GM19467 (cell line): ENCODE measurements at regions not wholly inside any gene's neighbourhood (a gene's known extent, or its start where the extent isn't known, plus 50 kb on each side); places are given as distances from the start of the nearest gene placed in this dataset.

Experiments
- ATAC-seq: cut with Tn5 transposase; IDR thresholded peaks from one replicate; pipeline ENCODE4 v1.9.1; 2021; ENCODE audit warnings: mild to moderate bottlenecking, moderate library complexity; ENCODE audit not compliant: unreplicated experiment

DNA sequence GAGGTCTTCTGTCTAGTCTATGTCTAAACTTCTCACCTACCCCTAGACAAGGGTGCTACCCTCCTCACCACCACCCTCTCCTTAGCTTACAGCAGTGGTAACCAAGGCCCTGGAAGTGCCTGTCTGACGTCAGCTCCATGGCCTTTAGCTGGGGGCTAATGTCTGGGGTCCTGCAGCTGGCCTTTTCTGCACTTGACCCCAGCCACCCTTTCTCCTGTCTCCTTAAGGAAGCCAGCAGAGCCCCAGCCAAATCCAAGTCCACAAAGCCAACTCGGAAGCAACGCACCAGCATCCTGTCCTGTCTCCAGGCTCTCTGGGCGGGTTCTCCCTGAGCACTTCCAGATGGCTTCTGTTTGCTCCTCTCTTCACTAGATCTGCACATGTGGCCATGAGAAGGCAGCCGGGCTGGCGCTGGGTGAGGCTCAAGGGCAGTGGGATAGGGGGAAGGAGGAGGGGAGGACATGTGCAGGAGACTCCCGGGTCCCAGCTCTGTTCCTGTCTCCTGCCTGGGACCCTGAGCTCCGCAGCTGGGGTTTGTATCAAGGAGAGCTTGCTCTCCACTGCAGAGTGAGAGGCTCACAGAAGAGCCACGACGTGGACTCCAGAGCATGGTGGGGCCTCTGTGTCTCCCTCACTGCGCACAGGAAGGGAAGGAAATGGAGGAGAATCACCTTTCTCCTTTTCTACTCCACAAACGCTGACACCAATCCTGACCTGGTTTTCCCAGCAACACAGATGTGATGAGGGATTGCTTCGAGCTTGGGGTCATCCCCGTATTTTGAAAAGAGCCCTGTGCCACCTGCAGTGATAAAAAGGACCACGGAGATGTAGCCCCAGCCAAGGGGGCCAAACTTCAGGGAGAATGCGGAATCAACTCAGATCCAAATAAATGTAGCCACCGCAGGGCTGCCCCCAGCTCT lies 204.2 kb downstream of the USP12 start:
- no peak for ATAC-seq

DNA sequence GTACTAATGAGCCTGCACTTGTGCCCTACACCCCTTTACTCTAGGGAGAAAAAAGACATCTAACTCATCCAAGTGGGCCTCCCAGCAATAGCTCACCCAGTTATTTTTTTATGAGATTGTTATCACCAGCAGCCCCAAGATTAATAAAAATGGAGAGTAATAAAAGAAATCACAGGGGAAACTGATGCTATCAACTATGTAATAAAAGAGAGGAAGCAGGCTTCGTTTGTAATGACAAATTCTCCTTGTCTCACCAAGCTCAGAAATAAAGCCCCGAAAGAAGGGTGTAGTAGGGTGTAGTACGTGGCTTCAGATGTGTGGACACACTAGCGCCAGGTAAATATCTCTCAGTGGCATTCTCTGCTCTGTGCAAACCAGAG lies 204.9 kb downstream of the USP12 start:
- no peak for ATAC-seq

GRCh38 chr13:26965952-26966700 lies 205.5 kb downstream of the USP12 start:
- no peak for ATAC-seq

- ATAC-seq: no peak
Observed at GRCh38 chr13:26964278-26965250, 204.0 kb upstream of the GPR12 start.

- ATAC-seq: no peak
Observed at GRCh38 chr13:26962671-26963070, 202.1 kb upstream of the GPR12 start.

- ATAC-seq: no peak
Observed at GRCh38 chr13:26961890-26962615, 201.5 kb upstream of the GPR12 start.

- no peak for ATAC-seq
Observed at GRCh38 chr13:26957182-26957581, 196.6 kb upstream of the GPR12 start.

DNA sequence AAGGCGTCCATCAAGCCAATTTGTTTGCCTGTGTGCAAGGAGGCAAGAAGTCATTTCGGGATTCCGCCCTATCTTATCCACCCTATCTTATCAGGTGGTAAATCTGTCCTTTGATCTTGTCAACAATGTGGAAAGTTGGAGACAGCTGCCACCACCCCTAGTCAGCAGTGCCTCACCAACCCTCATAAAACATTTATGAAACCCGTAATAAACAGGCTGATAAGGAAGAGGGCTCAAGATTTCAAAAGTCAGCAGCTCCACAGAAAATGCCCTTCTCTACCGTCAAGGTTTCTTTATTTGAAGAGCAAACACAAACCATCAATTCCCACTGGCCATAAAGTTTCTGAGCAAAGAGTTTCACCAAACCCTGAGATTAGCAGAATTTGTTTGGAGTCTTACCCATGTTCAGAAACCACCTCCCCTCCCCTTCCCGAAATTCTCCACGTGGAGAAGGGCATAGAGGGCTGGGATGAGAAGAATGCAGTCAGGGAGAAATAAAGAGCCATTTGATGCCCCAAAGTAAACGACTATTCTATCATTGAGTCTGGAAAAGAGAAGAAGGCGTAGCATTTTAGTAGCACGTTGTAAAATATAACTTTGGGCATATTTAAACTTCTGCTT lies 196.0 kb upstream of the GPR12 start:
- no peak for ATAC-seq

GRCh38 chr13:26954976-26955375 lies 194.4 kb upstream of the GPR12 start:
- ATAC-seq: no peak

DNA sequence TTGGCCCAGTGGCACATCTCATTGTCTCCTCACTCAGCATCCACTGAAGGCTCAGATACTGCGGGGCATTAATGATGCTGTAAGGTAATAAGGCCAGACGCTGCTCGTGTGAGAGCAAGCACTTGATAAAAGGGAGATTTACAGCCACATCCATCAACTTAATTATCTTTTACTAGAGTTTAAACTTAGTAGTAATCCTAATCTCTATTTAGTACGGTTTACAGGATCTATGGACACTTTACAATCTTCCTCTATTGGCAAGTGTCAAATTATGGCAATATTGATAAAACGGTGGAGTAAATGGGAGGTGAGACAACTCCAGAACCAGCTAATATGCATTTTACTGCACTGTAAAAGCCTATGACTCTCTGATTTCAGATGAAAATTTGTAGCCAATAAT lies 192.7 kb upstream of the GPR12 start:
- ATAC-seq: no peak

DNA sequence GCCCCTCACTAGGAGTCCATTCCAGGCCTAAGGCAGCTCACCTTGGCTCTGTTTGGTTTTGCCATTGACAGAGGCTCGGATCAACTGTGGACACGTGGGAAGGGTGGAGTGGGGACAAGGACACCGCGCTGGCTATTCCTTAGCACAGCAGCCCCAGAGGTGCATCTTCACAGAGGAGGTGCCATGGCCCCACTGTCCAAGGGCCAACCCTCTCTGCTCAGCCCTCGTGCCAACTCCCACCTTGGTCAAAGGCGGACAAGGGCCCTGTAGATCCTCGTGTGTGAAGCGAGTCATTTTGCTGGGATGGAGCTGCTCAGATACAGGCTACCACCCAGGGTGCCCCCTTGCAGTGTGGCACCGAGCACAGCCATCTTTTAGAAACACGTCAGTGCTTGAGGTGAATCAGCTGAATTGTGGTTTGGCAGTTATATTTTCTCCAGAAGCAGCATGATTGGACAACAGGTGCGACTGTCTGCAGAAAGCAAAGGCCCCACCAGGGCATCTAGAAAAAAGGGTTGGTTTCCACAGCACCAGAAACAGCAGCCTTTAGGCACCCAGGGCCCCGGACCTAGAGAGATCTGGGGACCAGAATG lies 192.1 kb upstream of the GPR12 start:
- no peak for ATAC-seq

- no peak for ATAC-seq
Observed at GRCh38 chr13:26951581-26952177, 191.1 kb upstream of the GPR12 start.

DNA sequence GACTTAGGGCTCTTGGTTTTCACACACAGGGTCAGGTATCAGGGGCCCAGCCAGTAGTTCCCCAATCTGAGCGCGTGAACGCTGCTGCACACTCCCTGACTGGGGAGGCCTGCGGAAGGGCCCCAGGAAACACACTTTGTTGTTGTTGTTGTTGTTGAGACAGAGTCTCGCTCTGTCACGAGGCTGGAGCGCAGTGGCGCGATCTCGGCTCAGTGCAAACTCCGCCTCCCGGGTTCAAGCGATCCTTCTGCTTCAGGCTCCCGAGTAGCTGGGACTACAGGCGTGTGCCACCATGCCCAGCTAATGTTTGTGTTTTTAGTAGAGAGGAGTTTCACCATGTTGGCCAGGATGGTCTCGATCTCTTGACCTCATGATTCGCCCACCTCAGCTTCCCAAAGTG lies 190.4 kb upstream of the GPR12 start:
- ATAC-seq: no peak

- ATAC-seq: no peak
Observed at GRCh38 chr13:26950546-26950945, 190.0 kb upstream of the GPR12 start.

DNA sequence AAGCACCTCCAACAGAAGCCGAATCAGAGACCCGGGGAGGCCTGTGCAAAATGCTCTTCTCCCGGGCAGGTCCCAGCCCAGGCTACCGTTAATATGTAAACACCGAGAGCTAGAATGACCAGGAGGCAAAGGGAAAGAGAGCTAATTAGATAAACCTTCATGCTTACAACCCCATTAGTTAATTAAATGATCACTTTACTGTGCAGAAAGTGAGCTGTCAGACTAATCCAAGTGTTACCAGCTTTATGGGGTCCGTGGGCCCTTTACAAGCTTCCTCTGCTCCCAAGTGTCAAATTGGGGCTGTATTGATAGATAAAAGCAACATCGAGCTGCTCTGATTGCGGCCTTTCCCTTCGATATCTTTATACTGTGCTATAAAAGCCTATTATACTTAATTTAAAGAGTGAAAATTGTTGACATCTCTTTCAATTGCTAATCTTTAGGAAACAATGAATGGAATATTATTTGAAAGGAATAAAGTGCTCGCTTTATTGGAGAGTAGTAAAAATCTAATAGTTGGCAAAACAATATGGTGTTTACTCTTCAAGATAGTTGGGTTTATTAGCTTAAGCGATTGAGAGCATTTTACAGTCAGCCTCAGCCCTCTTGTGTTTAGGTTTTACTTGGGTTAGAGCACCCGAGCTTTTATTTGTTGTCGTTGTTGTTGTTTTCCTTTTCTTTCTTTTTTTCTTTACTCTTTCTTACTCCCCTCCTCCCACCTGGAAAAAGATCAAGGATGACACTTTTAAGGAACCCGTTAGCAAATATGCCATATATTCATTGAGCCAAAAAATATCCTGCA lies 189.3 kb upstream of the GPR12 start:
- ATAC-seq: no peak

GRCh38 chr13:26948353-26948752 lies 187.8 kb upstream of the GPR12 start:
- no peak for ATAC-seq

DNA sequence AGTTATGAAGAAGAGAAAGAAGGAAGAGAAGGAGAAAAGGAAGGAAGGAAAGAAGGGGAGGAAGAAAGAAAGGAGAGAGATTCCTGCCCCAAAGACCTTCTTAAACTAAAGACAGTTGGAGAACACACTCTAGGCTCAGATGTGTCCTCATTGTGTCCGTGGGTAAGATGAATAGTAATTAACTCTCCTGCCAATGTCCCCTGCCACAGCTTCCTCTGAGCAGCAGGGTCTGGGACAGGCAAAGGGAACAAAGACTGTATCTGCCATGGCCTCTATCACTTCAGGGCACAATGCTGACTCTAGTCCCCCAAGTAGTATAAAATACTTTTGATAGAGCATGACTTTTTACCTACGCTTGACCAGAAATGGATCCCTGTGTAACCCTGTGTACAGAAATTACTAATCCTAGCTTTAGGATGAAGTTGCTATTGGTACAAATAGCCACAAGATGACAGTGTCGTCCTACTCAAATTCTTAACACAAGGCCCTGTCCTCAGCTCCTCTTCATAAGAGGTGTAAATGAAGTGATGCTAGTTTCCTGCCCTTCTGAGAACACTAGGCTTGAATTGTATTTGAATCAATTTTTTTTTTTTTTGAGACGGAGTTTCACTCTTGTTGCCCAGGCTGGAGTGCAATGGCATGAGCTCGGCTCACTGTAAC lies 186.2 kb upstream of the GPR12 start:
- ATAC-seq: no peak

DNA sequence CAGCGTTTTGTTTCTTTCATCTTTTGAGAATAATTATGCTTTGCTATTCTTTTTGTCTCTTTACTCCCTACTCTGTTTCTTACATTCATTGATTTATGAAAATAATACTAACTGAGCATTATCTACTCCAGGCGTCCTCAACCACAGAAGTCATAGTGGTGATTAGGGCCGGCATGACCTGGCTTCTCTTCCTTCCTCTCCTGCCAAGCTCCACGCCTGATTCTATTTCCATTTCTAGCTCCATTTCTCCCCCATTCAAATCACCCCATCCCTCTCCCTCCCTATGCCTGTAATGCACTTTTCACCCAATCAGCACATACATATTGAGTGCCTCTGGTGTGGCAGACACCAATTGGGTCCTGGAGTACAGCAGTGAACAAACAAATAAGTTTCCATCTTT lies 183.2 kb upstream of the GPR12 start:
- ATAC-seq: no peak
